8988T (cell line): ENCODE measurements at regions not wholly inside any gene's neighbourhood (a gene's known extent, or its start where the extent isn't known, plus 50 kb on each side); places are given as distances from the start of the nearest gene placed in this dataset.
A peak's percentile ranks its signal among the peaks of the same experiment; 100 is the strongest.

Source experiments
- DNase-seq: peaks from one replicate; pipeline ENCODE4 v3.0.0; 2011

- DNase-seq = no peak
Measured at GRCh38 chr18:46297124-46297523, 192.9 kb downstream of the HAUS1 start.

GRCh38 chr18:46297621-46298020 is 193.4 kb downstream of the HAUS1 start:
- no peak for DNase-seq

GRCh38 chr18:46298511-46298910 is 194.3 kb downstream of the HAUS1 start:
- DNase-seq = no peak

- DNase-seq = no peak
Measured at GRCh38 chr18:46299465-46300008, 195.4 kb downstream of the HAUS1 start.

GRCh38 chr18:46301081-46301480 is 196.9 kb downstream of the HAUS1 start:
- no peak for DNase-seq

DNA sequence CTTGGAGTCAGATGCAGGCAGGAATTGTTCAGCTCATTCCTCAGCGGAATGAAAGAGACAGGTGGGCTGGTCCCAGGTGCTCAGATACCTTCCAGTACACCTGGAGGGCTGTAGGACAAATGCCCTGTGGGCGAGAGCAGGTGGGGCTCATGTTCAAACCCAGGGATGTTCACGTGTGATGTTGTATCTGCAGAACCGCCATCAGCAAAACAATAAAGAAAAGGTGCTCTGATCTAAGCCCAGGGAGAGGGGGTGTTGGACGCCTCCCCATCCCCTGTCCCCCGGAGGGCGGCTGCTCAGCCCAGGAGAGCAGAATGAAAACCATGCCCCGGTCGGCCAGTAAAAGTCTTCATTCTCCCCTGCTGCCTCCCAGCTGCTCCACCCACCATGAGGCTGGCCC is 197.4 kb downstream of the HAUS1 start:
- DNase-seq = no peak

- DNase-seq = no peak
Measured at GRCh38 chr18:46302528-46303485, 198.6 kb downstream of the HAUS1 start.

DNA sequence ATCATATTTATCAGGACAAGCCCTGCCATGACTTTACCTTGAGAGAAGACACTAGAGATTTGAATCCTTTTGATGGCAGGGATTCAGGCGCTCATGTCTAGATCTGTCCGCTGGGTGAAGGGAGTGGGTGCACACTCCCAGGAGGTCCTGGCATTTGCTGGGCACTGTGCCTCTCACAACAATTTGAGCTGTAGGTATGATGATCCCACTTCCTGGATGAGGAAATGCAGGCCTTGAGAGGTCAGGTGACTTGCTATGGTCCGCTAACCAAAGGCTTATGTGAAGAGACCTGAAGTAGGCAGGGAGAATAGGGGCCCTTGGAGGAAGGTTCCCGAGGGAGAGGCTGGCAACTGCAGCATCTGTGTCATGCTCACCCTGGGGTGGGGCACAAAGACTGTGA is 206.1 kb downstream of the HAUS1 start:
- no peak for DNase-seq

DNA sequence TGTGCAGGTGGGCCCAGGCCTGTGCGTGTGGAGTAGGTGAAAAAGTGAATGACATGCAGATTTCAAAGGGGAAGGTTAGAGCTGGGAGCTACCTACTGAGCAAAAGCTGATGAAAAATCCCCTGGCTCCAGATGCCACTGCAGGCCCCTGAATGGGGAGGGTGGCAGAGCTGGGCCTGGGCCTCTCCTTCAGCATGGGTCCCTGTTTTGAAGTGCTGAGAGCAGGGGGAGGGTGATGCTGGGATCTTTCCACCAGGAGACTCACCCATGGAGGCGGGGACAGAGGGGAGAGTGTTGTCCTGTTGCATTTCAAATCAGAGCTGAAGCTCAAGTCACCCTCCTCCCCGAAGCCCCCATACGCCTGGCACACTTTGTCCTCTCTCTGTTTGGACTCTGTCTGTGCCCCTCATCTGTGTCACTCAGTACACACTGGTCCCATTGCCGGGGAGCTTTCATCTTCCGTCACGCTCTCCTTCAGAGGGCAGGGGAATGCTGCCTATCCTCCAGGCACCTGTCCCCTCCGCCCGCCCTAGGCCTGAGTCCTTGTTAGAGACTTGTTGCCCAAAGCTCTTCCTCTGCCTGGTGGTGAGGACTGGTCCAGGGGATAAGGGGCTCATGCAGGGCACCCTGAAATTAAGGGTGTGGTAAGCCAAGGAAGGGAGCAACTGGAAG is 206.6 kb downstream of the HAUS1 start:
- DNase-seq = no peak

DNA sequence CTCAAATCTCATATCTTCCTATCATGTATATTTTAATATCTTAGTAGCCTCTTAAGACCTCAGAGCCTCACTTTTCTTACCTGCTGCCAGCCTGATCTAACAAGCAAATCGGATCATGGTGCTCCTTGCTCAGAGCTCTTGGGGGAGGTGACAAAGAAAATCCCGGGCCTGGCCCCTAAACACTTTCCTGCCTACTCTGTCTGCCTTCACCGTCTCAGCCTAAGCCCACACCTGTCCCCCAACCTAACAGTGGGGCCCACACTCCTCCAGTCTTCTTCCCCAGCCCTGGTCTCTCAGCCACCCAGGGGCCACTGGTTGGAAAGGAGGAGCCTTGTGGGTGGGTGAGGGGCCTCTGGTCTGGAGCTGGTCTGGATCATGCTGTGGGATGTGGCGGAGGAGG is 207.3 kb downstream of the HAUS1 start:
- DNase-seq = no peak

DNA sequence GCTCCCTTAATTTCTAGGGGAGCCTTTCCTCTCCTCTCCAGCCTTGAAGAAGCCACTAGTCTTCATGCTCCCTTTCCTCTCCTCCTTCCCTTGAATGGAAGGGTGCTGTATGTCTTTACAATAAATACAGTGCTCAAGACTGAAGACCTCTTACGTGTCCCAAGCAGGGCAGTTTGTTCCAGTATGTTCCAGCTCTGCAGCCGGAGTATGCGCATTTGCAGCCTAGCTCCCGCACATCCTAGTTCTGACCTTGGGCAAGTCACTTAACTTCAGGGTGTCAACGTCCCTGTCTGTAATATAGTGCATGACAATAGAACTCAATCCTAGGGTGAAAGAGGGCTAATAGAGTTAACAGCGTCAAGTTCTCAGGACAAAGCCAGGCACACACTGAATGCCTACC is 208.0 kb downstream of the HAUS1 start:
- no peak for DNase-seq

GRCh38 chr18:46313521-46313920 is 209.3 kb downstream of the HAUS1 start:
- DNase-seq = no peak

GRCh38 chr18:46314011-46314410 is 209.8 kb downstream of the HAUS1 start:
- DNase-seq = no peak

GRCh38 chr18:46315161-46315560 is 211.0 kb downstream of the HAUS1 start:
- DNase-seq = no peak

- no peak for DNase-seq
Measured at GRCh38 chr18:46318356-46318755, 214.2 kb downstream of the HAUS1 start.

DNA sequence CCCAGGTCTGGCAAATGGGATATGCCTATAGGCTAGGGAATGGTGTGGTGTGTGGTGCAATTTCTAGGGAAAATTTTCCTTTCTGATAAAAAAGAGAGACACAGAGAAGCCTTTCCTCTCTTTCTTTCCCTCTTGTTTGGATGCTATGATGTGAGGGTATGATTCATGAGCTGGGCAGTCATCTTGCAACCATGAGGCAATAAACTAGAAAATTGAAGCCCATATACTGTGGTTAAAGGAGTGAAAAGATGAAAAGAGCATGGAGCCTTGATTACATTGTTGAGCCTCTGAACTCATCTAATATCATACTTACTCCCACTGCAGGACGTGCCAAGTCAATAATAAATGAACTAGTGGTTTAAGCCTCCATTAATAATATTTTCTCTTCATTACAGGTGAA is 215.6 kb downstream of the HAUS1 start:
- no peak for DNase-seq

DNA sequence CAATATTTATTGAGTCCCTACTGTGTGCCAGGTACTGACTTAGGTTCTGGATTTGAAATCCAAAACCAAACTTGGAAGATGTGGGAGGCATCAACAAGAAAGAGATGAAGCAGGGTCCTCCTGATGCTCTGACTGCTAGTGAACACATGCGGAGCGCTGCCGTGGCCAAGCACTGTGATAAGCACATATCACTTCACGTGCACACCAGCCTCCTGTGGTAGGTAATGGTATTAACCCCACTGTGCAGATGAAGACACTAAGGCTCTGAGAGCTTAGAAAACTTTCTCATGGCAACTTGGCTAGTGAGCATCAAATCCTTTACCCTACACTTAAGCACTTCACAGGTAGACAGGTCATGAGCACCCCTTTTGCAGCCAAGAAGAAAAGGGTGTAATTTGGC is 216.1 kb downstream of the HAUS1 start:
- DNase-seq = no peak

- no peak for DNase-seq
Measured at GRCh38 chr18:46320928-46321711, 216.9 kb downstream of the HAUS1 start.

DNA sequence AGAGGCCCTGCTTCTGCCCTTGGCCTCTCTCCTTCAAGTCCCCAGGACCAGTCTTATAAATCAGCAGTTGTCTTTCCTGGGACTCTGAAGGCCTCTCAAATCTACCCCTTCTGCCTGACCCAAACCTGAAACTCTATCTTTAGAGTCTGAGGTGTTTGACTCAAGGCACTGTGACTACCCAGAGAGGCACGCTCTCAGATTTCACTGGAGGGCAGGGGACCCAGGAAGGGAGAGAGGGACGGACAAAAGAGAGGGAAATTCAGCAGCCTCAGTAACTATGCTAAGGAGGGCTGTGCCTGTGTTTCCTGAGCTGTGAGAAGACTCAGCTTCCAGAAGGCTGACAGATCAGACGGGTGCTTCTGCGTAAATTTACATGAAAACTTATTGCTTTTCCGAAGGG is 217.8 kb downstream of the HAUS1 start:
- no peak for DNase-seq

DNA sequence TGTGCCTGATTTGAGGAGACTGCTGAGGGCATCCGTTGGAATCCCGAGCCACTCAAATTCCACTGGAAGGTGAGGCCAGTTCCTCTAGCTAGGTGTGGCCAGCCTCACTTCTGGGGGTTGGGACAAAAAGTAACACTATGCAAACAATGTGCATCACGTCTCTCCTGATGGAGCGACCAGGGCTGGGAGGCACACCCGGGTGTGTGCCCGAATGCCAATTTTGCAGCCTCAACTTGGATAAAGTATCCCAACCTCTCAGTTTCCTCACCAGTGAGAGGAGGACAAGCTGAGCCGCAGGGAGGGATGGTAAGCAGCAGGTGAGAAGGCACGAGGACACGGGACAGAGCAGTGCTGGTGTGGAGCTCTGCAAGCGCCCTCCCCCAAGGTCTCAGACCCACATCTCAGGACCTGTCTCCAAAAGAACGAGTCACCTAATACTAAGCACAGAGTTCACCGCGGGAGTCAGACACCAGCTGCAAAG is 218.3 kb downstream of the HAUS1 start:
- no peak for DNase-seq

DNA sequence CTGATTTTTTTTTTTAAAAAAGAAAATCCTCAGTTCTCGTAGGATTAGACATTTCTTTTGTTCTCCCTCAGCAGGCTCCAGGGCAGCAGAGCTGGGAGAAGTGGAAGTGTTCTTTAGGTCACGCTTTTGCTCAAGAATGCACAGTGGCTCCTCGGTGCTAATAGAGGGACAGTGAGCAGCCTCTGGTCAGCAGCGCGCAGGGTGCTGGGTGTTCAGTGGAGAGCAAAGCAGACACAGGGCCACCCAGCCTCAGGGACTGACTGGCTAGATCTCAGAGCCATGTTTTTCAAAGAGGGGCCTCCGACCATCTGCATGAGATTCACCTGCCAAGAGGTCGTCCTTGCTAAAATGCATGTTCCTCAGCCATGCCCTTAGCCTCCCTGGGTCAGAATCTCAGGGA is 218.8 kb downstream of the HAUS1 start:
- no peak for DNase-seq

- peak; percentile 59 for DNase-seq
Measured at GRCh38 chr18:46324087-46324955, 220.1 kb downstream of the HAUS1 start.
